ENCODE measurements at regions not wholly inside any gene's neighbourhood (a gene's known extent, or its start where the extent isn't known, plus 50 kb on each side); places are given as distances from the start of the nearest gene placed in this dataset.

DNA sequence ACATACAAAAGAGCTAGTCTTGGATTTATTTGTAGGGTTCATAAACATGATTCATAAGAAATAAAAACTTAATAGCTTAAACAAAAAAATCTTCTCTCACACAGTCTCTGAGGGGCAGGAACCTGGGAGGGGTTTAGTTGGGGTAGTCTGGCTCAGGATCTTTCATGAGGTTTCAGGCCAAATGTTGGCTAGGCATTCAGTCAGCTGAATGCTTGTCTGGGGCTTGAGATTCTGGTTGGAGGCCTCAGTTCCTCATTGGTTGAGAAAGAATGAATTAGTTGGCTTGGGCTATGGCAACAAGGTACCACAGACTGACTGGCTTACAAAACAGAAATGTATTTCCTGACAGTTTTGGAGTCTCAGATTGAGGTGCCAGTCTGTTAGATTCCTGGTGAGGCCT, 74.3 kb downstream of the ANKRD7 start:
- DNase-seq: no peak

DNA sequence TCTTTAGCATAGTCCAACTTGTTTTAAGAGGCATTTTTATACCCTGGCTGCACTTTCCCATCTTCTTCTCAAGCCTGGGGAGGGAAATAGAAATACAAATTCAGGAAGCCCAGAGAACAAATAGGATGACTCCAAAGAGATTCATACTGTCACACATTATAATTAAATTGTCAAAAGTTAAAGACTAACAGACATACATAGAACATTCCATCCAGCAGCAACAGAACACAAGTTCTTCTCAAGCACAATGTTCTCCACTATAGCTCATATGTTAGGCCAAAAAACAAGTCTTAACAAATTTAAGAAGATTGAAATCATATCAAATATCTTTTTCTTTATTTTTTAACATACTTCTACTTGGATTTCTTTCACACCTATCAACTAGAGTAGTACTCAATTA, 75.7 kb downstream of the ANKRD7 start:
- no peak for DNase-seq

DNA sequence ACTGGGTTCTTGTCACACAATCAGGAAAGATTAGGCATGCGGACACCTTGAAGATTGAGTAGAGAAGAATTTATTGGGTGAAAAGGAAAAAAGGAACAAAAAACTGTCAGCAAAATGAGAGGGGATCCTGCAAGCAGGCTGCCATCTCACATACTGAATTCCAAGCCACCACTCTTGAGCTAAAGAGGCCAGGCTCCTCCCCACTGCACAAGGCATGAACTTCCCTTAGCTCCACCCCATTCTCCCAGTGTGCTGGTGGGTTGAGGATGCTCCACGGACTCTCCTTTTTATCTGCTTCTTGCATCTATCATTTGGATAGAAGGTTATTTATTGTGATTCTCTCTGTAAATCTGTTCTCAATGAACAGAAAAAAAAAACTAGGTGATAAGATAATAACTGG, 79.6 kb downstream of the ANKRD7 start:
- DNase-seq: no peak

DNA sequence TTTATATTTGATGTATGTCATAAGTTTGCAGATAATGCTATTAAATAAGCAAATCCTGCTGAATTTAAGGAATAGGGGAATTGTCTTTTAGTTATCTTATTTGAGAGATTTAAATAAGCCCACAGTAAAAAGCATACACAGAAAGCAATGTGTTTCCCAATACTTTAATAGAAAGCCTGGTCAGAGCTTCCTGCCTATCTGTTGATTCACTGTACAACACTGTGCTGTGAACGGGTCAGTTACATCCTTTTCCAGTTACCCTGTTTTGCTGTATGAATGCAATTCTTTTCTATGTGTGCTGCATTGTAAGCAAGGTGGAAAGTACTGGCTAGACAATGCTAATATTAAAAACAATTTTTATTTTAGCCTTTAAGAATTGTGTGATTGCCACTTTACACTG, 81.2 kb downstream of the ANKRD7 start:
- no peak for DNase-seq

DNA sequence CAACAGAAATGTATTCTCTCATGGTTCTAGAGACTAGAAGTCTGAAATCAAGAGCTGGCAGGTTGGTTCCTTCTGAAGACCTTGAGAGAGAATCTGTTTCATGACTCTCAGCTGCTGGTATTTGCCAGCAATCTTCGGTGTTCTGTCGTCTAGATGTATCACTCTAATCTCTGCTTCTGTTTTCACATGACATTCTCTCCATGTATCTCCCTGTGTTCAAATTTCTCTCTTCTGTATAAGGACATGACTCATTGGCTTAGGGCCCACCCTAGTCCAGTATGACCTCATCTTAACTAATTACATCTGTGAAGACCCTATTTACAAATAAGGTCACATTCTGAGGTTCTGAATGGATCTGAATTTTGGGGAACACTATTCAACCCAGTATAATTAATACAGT, 82.3 kb downstream of the ANKRD7 start:
- DNase-seq: no peak

DNA sequence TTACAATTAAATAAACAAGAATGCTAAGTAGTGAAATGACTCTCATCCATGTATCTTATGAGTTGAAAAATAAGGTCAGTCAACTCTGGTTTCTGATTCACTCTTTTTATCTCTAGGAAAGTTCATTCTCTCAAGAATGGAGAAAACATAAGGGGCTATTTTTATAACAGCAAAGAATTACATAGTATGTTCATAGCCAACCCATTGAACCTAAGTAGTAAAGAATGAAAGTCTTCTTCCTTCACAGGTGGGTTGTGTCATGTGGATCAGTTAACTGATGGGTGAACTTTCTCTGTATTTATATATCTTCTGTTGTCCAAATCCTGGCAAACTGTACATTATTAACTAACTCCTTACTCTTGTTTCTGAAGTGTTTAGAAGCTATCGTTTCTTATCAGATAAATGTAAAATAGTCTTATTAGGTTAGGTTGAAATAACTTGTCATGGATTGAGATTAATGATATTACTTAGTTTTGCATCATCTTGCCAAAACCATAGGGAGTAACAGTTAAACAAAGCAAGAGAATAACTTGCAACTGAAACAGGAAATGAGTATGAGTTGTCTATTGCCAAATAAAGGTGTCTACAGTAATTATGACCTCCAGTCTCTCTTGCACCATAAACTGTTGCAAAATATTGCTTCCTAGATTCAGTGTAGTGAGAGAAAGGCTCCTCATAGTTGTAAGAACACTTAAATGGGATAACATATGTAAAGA, 86.8 kb downstream of the ANKRD7 start:
- DNase-seq: peak; percentile 23

DNA sequence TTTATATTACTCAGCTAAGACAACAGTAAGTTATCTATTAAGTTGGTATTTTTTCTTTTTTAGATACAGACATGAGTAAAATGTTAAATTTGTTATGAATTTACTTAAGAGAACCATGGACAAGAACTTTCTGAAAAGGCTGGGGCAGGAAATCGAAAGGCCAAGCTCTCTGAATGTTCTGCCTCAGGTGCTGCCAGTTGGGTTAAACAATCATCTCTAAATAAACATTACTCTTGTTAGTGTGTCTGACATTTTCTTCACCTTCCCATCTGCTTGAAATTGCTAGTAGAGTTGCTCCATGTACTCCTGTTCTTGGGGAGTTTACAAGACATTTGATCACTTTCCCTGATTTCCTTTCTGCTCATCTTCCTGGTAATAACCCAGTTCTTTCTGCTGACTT, 87.5 kb downstream of the ANKRD7 start:
- no peak for DNase-seq

DNA sequence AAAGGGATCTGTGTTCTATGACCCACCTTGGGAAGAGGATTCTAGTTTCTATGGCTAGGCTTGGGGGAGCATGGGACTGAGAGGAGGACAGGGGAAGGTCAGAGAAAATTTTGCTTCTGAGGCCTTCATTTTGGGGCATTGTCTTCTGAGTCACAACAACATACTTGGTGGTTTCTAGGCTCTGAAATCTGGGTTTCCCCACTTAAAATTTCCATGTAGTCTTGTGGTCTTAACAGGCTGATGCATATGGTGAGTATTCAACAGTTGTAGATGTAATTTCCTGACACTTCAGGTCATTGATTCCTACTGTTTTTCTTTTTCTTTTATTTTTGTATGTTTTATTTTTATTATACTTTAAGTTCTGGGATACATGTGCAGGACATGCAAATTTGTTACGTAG, 88.5 kb downstream of the ANKRD7 start:
- DNase-seq: no peak

DNA sequence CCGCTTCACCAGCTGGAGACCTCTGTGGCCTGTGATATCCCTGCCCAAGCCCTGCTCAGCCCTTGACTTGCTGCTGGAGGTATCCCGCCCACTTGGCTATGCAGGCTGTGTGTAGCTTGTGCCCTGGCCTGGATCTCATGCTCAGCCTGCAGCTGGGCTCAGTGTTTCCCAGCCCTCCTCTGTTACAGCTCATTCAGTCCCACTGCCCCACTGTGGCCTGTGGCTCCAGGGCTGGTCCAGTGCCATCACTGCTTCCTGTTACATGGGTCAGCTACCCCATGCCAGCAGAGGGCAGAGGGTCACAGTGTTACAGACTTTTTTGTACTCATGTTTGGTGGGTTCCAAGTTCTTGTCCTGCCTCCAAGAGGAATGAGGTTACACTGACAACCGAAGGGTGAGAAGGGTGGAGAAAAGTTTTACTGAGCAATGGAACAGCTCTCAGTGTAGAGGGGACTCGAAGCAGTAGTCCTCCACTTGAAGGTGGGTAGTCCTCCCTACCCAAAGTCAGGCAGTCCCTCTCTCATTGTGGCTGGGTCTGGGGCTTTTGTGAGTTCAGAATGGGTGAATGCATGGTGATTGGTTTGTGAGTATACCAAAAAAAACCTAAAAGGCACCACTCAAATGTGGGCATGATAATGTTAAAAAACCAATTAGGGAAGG, 100.4 kb downstream of the ANKRD7 start:
- DNase-seq: no peak

DNA sequence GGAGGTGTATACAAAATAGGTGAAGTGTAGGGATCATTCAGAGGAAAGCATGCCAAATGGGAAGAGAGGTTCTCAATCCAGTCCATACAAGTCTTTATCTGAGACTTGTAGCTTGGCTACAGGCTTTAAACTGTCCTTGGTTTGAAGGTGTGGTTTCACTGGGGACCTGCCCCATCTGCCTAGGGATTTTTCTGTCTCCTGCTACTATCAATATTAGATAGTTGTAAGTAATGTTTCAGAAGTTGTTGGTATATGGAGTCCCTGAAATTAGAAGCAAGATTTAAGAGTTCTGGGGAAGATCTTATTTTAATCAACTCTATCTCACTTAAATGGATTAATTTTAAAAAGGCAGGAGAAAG, 100.9 kb downstream of the ANKRD7 start:
- DNase-seq: no peak

DNA sequence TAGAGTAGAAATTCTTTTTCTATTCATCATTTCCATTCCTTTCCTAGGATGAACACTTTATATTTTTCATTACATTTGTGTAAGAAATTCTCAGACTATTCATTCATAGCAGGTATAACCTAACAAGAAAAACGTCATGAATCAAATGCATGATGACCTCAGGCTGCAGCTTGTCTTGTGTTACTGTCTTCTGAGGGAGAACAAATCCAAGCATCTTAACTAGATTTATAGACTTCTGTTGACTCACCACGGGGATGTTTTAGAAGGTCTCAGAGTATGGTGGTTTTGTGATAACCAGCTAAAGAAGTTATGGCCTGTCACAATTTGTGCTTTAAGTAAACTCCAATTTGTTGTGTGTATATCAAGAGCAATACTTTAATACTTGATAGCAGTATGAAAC, 102.7 kb downstream of the ANKRD7 start:
- DNase-seq: no peak

DNA sequence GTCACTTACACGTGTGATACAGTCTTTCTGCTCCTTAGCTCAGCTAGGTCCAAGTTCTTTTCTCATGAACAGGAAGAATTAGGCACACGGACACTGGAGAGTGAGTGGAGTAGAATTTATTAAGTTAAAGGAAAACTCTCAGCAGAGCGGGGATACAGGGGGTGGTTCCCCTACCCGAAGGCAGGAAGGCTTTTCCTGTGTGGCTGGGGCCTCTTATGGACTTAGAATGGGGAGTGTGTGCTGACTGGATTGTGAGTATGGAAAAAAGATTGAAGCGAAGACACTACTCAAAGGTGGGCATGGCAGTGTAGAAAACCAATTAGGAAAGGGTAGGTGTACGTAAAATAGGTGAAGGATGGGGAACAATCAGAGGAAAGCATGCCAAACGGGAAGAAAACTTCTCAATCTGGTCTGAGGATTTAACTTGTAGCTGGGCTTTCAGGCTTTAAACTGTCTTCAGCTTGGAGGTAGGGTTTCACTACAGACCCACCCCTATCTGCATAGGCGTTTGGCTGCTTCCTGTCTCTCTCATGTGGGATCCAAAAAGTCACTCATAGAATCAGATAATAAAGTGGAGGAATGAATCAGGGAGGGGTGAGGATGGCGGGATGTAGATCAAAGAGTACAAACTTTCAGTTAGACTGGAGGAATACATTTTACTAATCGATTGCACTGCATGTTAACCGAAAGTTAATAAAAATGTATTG, 104.2 kb downstream of the ANKRD7 start:
- no peak for DNase-seq

DNA sequence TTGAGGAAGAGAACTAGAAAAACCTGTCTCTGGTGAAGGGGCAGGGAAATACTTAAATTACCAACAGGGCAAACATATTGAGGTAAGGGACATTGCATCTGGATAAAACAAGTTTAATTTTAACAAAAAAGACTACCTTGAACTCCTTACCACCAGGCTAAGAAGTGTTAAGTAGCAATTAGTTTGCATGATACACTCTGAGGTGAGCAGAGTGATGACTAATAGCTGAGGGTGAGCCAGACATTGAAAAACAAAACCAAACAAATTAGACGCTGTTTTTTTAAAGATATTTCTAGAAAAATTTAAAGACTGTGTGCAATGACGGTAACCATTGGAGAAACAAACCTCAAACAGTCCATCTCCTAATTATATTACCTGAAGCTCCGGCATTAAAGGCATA, 105.9 kb downstream of the ANKRD7 start:
- DNase-seq: no peak

DNA sequence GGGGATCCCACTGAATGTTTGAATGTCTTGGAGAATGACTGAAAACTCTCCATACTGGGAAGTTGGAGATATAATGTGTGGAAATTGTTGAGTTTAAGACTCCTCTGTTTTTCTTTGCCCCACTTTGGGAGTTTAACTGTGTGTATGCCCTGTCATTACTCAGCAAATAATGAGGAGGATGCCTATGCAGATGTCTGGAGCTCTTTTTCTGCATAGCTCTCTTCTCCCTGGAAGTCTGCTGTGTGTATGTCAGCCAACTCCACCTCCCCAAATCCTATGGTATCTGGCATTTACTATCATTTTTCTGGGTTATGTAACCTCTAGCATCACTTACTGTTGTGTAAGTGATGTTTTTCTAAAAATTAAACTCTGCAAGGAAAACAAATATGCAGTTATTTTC, 122.2 kb downstream of the ANKRD7 start:
- no peak for DNase-seq

DNA sequence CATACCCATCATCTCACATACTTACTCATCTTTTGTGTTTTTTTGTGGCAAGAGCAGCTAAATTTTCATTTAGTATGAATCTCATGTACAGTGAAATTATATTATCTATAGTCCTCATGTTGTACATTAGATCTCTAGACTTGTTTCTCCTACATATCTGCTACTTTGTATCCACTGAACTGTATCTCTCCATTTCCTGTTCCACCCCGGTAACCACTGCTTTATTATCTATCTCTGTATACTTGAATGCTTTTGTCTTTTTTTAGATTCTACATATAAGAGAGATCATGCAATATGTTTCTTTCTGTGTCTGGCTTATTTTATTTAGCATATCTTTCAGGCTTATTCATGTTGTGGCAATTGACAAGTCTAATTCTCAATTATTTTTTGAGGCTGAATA, 125.1 kb downstream of the ANKRD7 start:
- DNase-seq: no peak

DNA sequence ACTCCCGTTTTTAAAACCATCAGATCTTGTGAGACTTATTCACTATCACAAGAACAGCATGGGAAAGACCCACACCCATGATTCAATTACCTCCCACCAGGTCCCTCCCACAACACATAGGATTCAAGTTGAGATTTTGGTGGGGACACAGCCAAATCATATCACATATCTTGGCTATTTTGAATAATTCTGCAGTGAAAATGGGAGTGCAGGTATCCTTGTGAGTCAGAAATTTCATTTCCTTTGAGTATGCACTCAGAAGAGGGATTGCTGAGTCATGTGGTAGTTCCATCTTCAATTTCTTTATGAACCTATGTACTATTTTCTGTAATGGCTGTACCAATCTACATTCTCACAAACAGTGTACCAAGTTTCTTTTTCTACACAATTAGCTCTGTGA, 125.8 kb downstream of the ANKRD7 start:
- no peak for DNase-seq

DNA sequence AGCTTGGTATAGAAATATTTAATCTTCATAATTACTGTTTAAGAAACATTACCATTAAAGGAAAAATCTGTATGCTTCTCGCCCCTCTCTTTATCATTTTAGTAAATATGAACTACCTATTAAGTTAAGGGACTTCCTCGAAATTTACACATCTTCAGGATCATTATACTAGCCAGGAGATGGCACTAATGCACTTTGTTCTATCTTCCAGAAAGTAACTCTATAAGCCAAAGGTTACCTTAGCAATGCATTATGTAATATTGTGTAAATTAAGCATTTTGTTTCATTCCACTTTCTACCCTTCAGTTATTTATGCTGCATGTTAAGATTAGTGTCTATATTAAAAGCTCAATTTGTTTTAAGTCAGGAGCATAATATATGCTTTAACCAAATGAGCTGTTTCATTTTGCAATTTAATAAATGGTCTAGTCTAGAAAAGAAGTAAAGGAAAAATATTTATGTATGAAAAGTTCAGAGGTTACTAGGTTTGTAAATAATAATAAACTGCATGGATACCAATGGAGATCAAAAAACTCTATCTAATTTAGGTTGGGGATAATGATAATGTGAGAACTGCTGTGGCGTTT, 128.5 kb downstream of the ANKRD7 start:
- peak; percentile 32 for DNase-seq

DNA sequence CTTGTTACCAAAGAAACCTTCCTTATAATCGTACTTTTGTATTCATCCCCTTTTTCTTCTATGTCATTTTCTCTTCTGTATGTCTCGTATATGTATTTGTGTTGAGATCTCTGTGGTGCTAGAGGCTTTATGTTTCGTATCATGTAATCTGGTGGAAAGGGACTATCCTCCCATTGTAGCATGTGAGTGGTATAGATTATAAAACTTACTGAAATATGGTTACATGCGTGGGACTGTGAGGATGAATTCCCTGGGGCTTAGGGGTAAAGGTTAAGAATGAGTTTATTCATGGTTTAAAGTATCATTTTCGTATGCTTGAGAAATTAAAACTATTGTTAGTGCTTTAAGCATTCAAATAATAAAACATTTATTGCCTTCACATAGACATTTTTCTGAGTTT, 141.9 kb downstream of the ANKRD7 start:
- DNase-seq: no peak

DNA sequence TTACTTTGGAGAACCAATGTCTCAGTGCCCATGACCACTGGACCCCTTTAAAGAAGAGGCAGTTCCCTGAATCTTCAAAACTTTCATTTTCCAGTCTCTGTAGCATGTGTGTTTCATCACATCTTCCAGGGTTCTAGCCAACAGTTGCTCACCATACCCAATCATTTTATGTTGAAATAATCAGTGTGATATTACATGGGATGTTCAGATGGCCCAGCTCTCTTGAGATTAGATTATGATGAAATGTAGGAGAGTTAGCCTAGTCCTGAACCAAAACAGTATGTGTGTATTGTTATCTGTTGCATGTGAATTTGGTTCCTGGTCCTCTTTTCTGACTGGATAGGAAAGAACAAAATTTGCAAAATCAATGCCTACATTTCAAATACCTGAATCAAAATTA, 144.5 kb downstream of the ANKRD7 start:
- no peak for DNase-seq

DNA sequence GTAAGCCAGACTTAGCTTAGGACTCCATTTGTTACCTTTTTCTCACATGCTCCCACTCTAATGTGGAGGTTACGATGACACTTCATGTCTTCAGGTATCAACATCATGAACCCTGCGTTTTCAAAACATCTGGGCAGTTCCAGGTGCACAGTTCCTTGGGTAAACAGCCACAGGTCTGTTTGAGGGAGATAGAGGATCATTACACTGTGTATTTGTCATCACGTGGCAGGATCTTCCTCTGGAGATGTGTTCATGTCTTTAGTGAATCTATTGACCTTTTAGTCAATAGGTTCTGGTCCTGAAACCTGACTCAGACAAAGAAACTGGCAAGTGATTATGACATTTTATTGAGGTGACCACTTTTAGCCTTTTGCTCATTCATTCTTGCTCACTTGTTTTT, 145.5 kb downstream of the ANKRD7 start:
- no peak for DNase-seq

DNA sequence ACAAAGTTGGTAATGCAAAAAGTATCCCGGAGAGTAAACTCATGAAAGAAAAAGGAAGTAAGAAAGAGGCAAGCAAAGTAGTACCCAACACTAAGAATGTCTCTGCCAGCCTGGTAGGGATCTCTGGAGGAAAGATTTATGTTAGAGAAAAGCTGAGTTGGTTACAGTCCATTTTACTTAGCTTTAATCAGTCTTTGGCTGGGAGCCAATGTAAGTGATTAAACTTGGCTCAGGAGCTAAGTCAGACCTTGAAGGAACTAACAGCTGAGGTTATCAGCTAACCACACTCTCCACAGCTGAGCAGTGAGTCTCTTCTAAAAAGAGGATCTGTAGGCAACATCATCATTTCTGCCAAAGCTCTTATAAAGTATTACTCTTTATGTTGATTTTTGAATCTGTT, 148.0 kb downstream of the ANKRD7 start:
- peak; percentile 9 for DNase-seq

DNA sequence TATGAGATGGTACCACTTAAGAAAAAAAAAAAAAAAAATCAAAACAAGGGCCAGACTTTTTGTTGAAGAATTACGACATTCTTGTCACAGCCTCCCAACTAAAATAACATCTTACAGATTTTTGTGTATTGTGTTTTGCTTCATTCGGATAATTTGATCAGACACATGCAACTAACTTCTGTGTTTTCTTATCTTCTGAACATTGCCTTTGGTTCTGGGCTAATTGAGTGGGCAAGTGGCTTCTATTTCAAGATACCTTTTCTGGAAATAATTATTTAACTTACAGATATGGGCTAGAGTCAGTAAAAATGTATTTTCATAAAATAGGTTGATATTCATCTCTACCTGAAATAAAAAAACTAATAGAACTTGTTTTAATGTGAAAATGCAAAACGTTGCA, 165.1 kb downstream of the ANKRD7 start:
- DNase-seq: no peak

DNA sequence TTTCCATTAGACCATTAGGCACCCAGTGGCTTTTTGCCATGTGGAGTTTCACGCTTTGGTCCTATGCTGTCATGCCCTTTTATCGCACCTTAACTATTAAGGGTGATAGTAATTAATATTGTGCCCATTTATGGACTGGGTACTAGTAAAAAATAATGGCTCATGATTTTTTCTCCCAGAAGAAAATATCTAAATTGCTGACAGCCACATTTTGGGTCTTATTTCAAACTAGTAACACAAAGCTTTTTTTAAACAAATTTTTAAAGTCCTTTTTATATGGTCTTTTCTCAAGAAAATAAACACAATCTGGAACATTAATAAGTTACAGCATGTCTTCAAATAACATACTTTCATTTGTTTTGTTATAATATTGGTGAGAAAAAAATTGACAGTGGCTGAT, 179.7 kb downstream of the ANKRD7 start:
- DNase-seq: no peak

DNA sequence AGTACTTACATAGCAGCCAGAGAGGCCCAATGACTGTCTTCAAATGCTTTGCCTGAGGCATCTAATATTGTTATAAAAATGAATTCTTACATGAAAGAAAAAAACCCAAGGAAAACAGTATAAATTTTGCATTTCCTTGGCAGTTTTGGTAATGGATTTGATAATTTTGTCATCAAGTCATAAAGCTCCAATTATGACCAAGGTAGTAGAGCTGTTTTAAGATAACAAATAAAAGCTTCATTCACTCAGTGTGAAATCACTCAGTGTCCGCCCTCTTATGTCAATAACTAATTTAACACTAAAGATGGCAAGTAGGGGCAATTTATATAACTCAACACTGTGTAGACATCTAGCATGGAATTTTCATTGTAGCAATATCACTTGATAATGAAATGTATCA, 193.9 kb downstream of the ANKRD7 start:
- no peak for DNase-seq

All from COR-L47 (cell line).